ENCODE measurements at regions not wholly inside any gene's neighbourhood (a gene's known extent, or its start where the extent isn't known, plus 50 kb on each side); places are given as distances from the start of the nearest gene placed in this dataset.

GRCh38 chr10:52911163-52911562, 138.6 kb upstream of the MBL2 start:
- H3K4me3 ChIP-seq, result no peak overlapping the region
- no peaks in the 10 kb centered on the region for H3K27me3 ChIP-seq (ENCODE audit: insufficient read depth, low read depth)
- POLR2A ChIA-PET (ENCODE audit: unreplicated experiment), result no interaction called here
- no peaks in the 10 kb centered on the region for H3K36me3 ChIP-seq (ENCODE audit: low read depth)
- H3F3A ChIP-seq (ENCODE audit: insufficient read depth, low read depth), result no peaks in the 10 kb centered on the region
- no peaks in the 10 kb centered on the region for H3K9me3 ChIP-seq (ENCODE audit: insufficient read depth, low read depth)
- H3K79me2 ChIP-seq (ENCODE audit: low read depth), result no peaks in the 10 kb centered on the region
- intact Hi-C loops (cut with micrococcal nuclease; ENCODE audit: unreplicated experiment), result no loop called here
- CTCF ChIA-PET, result no interaction called here
- H3K4me2 ChIP-seq, result no peak overlapping the region
- no peak for DNase-seq
- H3K9me2 ChIP-seq (ENCODE audit: insufficient read depth), result 0 out of 2 replicates have a peak, but pooled peaks cover 4% of the 10 kb centered on the region
- no peaks in the 10 kb centered on the region for H4K20me1 ChIP-seq (ENCODE audit: insufficient read depth)
- no peak overlapping the region for H2AFZ ChIP-seq
- no peak overlapping the region for H3K27ac ChIP-seq
- no peak for TF ChIP-seq EZH2 (IDR thresholded peaks at IDR 0.05; ENCODE audit: low read depth)
- TF ChIP-seq CTCF (conservative IDR thresholded peaks at IDR 0.05), result no peak
- H3K4me1 ChIP-seq (replicated peaks; ENCODE audit: insufficient read depth), result no peaks in the 10 kb centered on the region
- no TSS peak for BruUV-seq (replicated peaks)

- Histone ChIP-seq H3K4me1 (replicated peaks; ENCODE audit: insufficient read depth) (no peaks in the 10 kb centered on the region), H3K36me3 (ENCODE audit: low read depth) (no peaks in the 10 kb centered on the region), H4K20me1 (ENCODE audit: insufficient read depth) (no peaks in the 10 kb centered on the region), H3K4me3 (no peak overlapping the region), H3K27ac (no peak overlapping the region), H3K9me3 (ENCODE audit: insufficient read depth, low read depth) (no peaks in the 10 kb centered on the region), H3K27me3 (ENCODE audit: insufficient read depth, low read depth) (no peaks in the 10 kb centered on the region), H3K9me2 (ENCODE audit: insufficient read depth) (0 out of 2 replicates have a peak, but pooled peaks cover 4% of the 10 kb centered on the region), H3K79me2 (ENCODE audit: low read depth) (no peaks in the 10 kb centered on the region), H3K4me2 (no peak overlapping the region), H3F3A (ENCODE audit: insufficient read depth, low read depth) (no peaks in the 10 kb centered on the region), H2AFZ (no peak overlapping the region)
- DNase-seq, result peak in 1 of 2 experiments; percentile 14
- TF ChIP-seq CTCF (conservative IDR thresholded peaks at IDR 0.05) (no peak), EZH2 (IDR thresholded peaks at IDR 0.05; ENCODE audit: low read depth) (no peak)
- intact Hi-C loops (cut with micrococcal nuclease; ENCODE audit: unreplicated experiment), result no loop called here
- ChIA-PET POLR2A (ENCODE audit: unreplicated experiment) (no interaction called here), CTCF (no interaction called here)
- no TSS peak for BruUV-seq (replicated peaks)
These were observed 135.9 kb upstream of the MBL2 start for GRCh38 chr10:52908478-52908877.

- ChIA-PET POLR2A (ENCODE audit: unreplicated experiment) (no interaction called here), CTCF (no interaction called here)
- H3K27ac ChIP-seq, result no peak overlapping the region
- intact Hi-C loops (cut with micrococcal nuclease; ENCODE audit: unreplicated experiment), result no loop called here
- H3K4me3 ChIP-seq, result no peak overlapping the region
- no peaks in the 10 kb centered on the region for H3K79me2 ChIP-seq (ENCODE audit: low read depth)
- no peak for TF ChIP-seq CTCF (conservative IDR thresholded peaks at IDR 0.05)
- no peak overlapping the region for H3K4me2 ChIP-seq
- no peaks in the 10 kb centered on the region for H3K27me3 ChIP-seq (ENCODE audit: insufficient read depth, low read depth)
- no peaks in the 10 kb centered on the region for H3K9me3 ChIP-seq (ENCODE audit: insufficient read depth, low read depth)
- H3K36me3 ChIP-seq (ENCODE audit: low read depth), result no peaks in the 10 kb centered on the region
- no peaks in the 10 kb centered on the region for H3K9me2 ChIP-seq (ENCODE audit: insufficient read depth)
- BruUV-seq (replicated peaks), result no TSS peak
- H3K4me1 ChIP-seq (replicated peaks; ENCODE audit: insufficient read depth), result no peaks in the 10 kb centered on the region
- H3F3A ChIP-seq (ENCODE audit: insufficient read depth, low read depth), result no peaks in the 10 kb centered on the region
- no peaks in the 10 kb centered on the region for H4K20me1 ChIP-seq (ENCODE audit: insufficient read depth)
- H2AFZ ChIP-seq, result no peak overlapping the region
- no peak for DNase-seq
These were observed 133.5 kb upstream of the MBL2 start for GRCh38 chr10:52906046-52906445.
